MM.1S (cell line): ENCODE measurements at regions not wholly inside any gene's neighbourhood (a gene's known extent, or its start where the extent isn't known, plus 50 kb on each side); places are given as distances from the start of the nearest gene placed in this dataset.

ENCODE experiments used
- DNase-seq: peaks from one replicate; pipeline ENCODE4 v3.0.0-alpha.2; 2015
- H2AFZ ChIP-seq: fragments of 300-600 bp; sonication (generic); 2 replicates; pipeline ENCODE4 v1.6.0; 2016; ENCODE audit warnings: antibody characterized with exemption, low read length
- H3F3A ChIP-seq: fragments of 300-600 bp; sonication (generic); 2 replicates; pipeline ENCODE4 v1.6.1; 2016; ENCODE audit warnings: mild to moderate bottlenecking, antibody characterized with exemption, low read length, moderate library complexity, mixed read lengths; ENCODE audit not compliant: insufficient read depth
- H3K27ac ChIP-seq: fragments of 300-600 bp; sonication (generic); 2 replicates; pipeline ENCODE4 v1.5.1; 2016; ENCODE audit warnings: mild to moderate bottlenecking, low read length
- H3K27me3 ChIP-seq: fragments of 300-600 bp; sonication (generic); replicated peaks from 2 replicates; pipeline ENCODE4 v1.6.0; 2016; ENCODE audit warnings: low read length; ENCODE audit not compliant: insufficient read depth
- H3K36me3 ChIP-seq: fragments of 300-600 bp; sonication (generic); replicated peaks from 2 replicates; pipeline ENCODE4 v1.6.1; 2016; ENCODE audit warnings: mild to moderate bottlenecking, low read length, mixed read lengths; ENCODE audit not compliant: insufficient read depth
- H3K4me1 ChIP-seq: fragments of 300-600 bp; sonication (generic); 2 replicates; pipeline ENCODE4 v1.6.1; 2016; ENCODE audit warnings: low read length, mixed read lengths
- H3K4me2 ChIP-seq: fragments of 300-600 bp; sonication (generic); 2 replicates; pipeline ENCODE4 v1.6.0; 2016; ENCODE audit warnings: low read depth, low read length
- H3K4me3 ChIP-seq: fragments of 300-600 bp; sonication (generic); 2 replicates; pipeline ENCODE4 v1.5.1; 2016; ENCODE audit warnings: low read length, mixed read lengths
- H3K79me2 ChIP-seq: fragments of 300-600 bp; sonication (generic); 2 replicates; pipeline ENCODE4 v1.6.1; 2016; ENCODE audit warnings: mixed run types, low read length, mixed read lengths
- H3K9ac ChIP-seq: fragments of 300-600 bp; sonication (generic); 2 replicates; pipeline ENCODE4 v1.6.1; 2016; ENCODE audit warnings: low read length, mixed read lengths
- H3K9me2 ChIP-seq: fragments of 300-600 bp; sonication (generic); replicated peaks from 2 replicates; pipeline ENCODE4 v1.6.1; 2016; ENCODE audit warnings: mild to moderate bottlenecking, low read length, mixed read lengths; ENCODE audit not compliant: insufficient read depth
- H3K9me3 ChIP-seq: fragments of 300-600 bp; sonication (generic); replicated peaks from 2 replicates; pipeline ENCODE4 v1.6.1; 2016; ENCODE audit warnings: mild to moderate bottlenecking, low read length, mixed read lengths; ENCODE audit not compliant: insufficient read depth
- H4K20me1 ChIP-seq: fragments of 300-600 bp; sonication (generic); 2 replicates; pipeline ENCODE4 v1.6.1; 2016; ENCODE audit warnings: mild to moderate bottlenecking, low read length, moderate library complexity, mixed read lengths; ENCODE audit not compliant: insufficient read depth
- EZH2 ChIP-seq: fragments of 300-600 bp; sonication (generic); optimal IDR thresholded peaks from 2 replicates; pipeline ENCODE3; 2017; ENCODE audit warnings: low read depth, mild to moderate bottlenecking, antibody characterized with exemption, low read length, mixed read lengths
- EZH2phosphoT487 ChIP-seq: fragments of 300-600 bp; sonication (generic); IDR thresholded peaks from 2 replicates; pipeline ENCODE4 v1.6.1; 2018; ENCODE audit warnings: antibody characterized with exemption, low read length
- TF ChIP-seq, protein P1 (sequence below): fragments of 300-600 bp; sonication (generic); IDR thresholded peaks from 2 replicates; pipeline ENCODE4 v1.5.1; 2016; ENCODE audit warnings: antibody characterized with exemption, low read length, mixed read lengths

DNA sequence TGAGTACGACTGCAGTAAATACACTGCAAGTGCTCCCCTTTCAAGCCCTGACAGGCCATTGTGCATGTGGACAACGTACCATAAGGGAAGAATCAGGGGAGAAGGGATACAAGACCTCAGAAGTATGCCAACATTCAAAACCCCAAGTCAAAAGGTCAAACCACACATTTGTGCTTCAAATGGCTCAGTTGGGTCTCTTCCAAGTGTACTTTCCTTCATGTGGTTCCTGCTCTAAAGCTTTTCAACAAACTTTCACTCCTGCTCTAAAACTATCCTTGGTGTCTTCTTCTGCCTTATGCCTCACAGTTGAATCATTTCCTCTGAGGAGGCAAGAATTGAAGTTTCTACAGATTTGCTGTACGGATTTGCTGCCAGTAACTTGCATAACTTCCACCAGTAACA is 305.7 kb upstream of the SLIT2 start:
- DNase-seq, result no peak
- Histone ChIP-seq H3F3A (no peaks in the 10 kb centered on the region), H3K4me3 (no peak overlapping the region), H4K20me1 (no peaks in the 10 kb centered on the region), H3K27ac (no peak overlapping the region), H3K4me1 (no peaks in the 10 kb centered on the region), H3K27me3 (no peaks in the 10 kb centered on the region), H3K79me2 (no peaks in the 10 kb centered on the region), H3K9me2 (no peaks in the 10 kb centered on the region), H3K9me3 (no peaks in the 10 kb centered on the region), H3K9ac (no peak overlapping the region), H3K36me3 (no peaks in the 10 kb centered on the region), H2AFZ (no peak overlapping the region), H3K4me2 (no peak overlapping the region)
- TF ChIP-seq EZH2phosphoT487, result no peak
- TF ChIP-seq, protein P1, sequence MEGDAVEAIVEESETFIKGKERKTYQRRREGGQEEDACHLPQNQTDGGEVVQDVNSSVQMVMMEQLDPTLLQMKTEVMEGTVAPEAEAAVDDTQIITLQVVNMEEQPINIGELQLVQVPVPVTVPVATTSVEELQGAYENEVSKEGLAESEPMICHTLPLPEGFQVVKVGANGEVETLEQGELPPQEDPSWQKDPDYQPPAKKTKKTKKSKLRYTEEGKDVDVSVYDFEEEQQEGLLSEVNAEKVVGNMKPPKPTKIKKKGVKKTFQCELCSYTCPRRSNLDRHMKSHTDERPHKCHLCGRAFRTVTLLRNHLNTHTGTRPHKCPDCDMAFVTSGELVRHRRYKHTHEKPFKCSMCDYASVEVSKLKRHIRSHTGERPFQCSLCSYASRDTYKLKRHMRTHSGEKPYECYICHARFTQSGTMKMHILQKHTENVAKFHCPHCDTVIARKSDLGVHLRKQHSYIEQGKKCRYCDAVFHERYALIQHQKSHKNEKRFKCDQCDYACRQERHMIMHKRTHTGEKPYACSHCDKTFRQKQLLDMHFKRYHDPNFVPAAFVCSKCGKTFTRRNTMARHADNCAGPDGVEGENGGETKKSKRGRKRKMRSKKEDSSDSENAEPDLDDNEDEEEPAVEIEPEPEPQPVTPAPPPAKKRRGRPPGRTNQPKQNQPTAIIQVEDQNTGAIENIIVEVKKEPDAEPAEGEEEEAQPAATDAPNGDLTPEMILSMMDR, result no peak
- TF ChIP-seq EZH2, result no peak

DNA sequence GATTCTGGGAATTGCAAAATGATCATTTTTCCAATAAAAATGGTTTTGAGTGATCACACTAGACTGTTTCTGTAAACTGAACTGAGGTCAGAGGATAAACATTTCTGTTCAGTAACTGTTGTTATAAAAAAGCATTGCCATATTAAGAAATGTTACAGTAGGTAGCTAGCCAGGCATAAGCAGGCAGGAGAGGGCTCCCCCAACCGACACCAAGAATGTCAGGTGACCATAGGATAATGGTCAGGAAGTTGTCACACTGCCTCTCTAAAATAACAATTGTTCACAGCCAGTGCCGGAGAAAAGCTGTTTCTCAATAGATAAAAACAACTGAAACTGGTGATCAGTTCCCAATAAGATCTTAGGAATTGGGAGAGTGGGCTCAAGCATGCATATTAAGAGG is 306.2 kb upstream of the SLIT2 start:
- DNase-seq, result no peak
- Histone ChIP-seq H3K36me3 (no peaks in the 10 kb centered on the region), H2AFZ (no peak overlapping the region), H3K9me3 (no peaks in the 10 kb centered on the region), H3F3A (no peaks in the 10 kb centered on the region), H3K27me3 (no peaks in the 10 kb centered on the region), H3K27ac (no peak overlapping the region), H3K79me2 (no peaks in the 10 kb centered on the region), H3K4me1 (no peaks in the 10 kb centered on the region), H4K20me1 (no peaks in the 10 kb centered on the region), H3K4me2 (no peak overlapping the region), H3K4me3 (no peak overlapping the region), H3K9me2 (no peaks in the 10 kb centered on the region), H3K9ac (no peak overlapping the region)
- no peak for TF ChIP-seq EZH2

DNA sequence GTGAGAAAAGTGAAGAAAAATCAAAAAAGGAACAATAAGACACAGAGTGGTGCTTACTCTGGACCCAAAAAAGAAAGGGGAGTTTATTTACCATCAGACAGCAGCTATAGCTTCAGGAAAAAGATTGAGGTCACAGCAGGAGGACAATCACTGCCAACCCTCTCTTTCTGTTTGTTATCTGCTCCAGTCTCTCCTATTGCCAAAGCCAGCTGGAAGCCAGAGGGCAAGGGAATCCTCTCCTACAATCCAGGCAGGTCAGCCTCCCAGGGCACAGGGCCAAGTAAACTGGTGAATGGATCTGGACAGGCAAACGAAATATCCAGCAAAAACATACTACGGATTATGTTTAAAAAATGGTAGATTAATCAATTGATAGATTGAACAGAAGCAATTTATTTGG is 306.9 kb upstream of the SLIT2 start:
- no peaks in the 10 kb centered on the region for H3K27me3 ChIP-seq
- no peaks in the 10 kb centered on the region for H3K36me3 ChIP-seq
- H4K20me1 ChIP-seq, result no peaks in the 10 kb centered on the region
- H3K4me1 ChIP-seq, result no peaks in the 10 kb centered on the region
- H3K4me2 ChIP-seq, result no peak overlapping the region
- no peak overlapping the region for H3K27ac ChIP-seq
- H3K9me3 ChIP-seq, result no peaks in the 10 kb centered on the region
- no peak overlapping the region for H3K9ac ChIP-seq
- no peak for DNase-seq
- TF ChIP-seq EZH2phosphoT487, result no peak
- TF ChIP-seq, protein P1, result no peak
- no peak for TF ChIP-seq EZH2
- no peak overlapping the region for H3K4me3 ChIP-seq
- H3K9me2 ChIP-seq, result no peaks in the 10 kb centered on the region
- no peak overlapping the region for H2AFZ ChIP-seq
- H3F3A ChIP-seq, result no peaks in the 10 kb centered on the region
- no peaks in the 10 kb centered on the region for H3K79me2 ChIP-seq

DNA sequence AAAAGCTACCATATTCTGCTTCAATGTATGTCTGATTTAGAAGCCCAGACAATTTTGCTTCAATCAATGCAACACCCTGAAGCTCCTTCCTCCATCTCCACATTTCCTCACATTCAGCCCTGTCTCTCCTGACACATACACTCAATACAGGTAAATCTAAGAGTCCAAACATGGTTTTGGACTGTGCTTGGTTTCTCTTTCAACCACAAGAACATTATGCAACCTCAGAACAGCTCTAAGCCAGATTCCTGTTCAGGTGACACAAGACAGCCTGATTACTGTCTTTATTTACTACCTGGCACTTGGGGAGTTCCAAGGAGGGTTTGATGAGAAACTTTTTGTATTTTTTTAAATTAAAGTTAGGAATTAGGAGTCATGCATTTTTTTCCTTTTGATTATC is 307.5 kb upstream of the SLIT2 start:
- Histone ChIP-seq H3K9me3 (no peaks in the 10 kb centered on the region), H3K4me1 (no peaks in the 10 kb centered on the region), H3K27me3 (no peaks in the 10 kb centered on the region), H3K36me3 (no peaks in the 10 kb centered on the region), H3K9me2 (no peaks in the 10 kb centered on the region), H3K27ac (no peak overlapping the region), H4K20me1 (no peaks in the 10 kb centered on the region), H3K79me2 (no peaks in the 10 kb centered on the region), H3F3A (no peaks in the 10 kb centered on the region), H3K4me2 (no peak overlapping the region), H3K4me3 (no peak overlapping the region), H3K9ac (no peak overlapping the region), H2AFZ (no peak overlapping the region)
- DNase-seq, result peak; percentile 39
- TF ChIP-seq, protein P1, result no peak
- TF ChIP-seq EZH2 (no peak), EZH2phosphoT487 (no peak)
